Mucosa of stomach (tissue), 1 donor: ENCODE measurements at regions not wholly inside any gene's neighbourhood (a gene's known extent, or its start where the extent isn't known, plus 50 kb on each side); places are given as distances from the start of the nearest gene placed in this dataset.

Experiments
- H3K27me3 ChIP-seq: one replicate; pipeline ENCODE4 v1.7.0; 2013; ENCODE audit warnings: mild to moderate bottlenecking, low read length; ENCODE audit not compliant: control insufficient read depth, insufficient read depth
- H3K36me3 ChIP-seq: one replicate; pipeline ENCODE4 v1.7.0; 2013; ENCODE audit warnings: low read length; ENCODE audit not compliant: control insufficient read depth, insufficient read depth
- H3K4me1 ChIP-seq: one replicate; pipeline ENCODE4 v1.7.0; 2013; ENCODE audit warnings: mild to moderate bottlenecking, low read length; ENCODE audit not compliant: control insufficient read depth, insufficient read depth
- H3K4me3 ChIP-seq: one replicate; pipeline ENCODE4 v1.7.0; 2013; ENCODE audit warnings: low read length
- H3K9ac ChIP-seq: one replicate; pipeline ENCODE4 v1.7.0; 2013; ENCODE audit warnings: mild to moderate bottlenecking, low read length, moderate library complexity
- H3K9me3 ChIP-seq: one replicate; pipeline ENCODE4 v1.7.0; 2013; ENCODE audit warnings: mild to moderate bottlenecking, low read length, moderate library complexity; ENCODE audit not compliant: control insufficient read depth
- donor health status: Pancreatic carcinoma.

DNA sequence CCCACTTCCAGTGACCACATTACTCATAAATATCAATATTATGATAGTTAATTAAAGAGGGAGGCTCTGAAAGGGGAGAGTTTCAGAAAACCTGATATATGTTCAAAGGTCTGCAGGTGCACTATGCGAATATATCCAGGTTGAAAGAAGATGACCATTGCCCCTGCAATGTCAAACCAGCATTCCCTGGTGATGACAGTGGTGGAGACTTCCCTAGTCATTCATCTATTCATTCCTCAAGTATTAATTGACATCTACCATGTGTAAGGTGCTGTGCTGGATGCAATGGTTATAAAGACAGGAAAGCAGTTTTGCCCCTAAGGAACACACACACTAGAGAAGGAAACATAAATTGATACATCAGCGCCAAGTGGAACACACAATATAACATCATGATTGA is 588.3 kb upstream of the KCNMB2 start:
- Histone ChIP-seq H3K4me3 (no peak overlapping the region), H3K36me3 (no peaks in the 10 kb centered on the region), H3K9me3 (no peaks in the 10 kb centered on the region), H3K9ac (no peak overlapping the region), H3K27me3 (no peaks in the 10 kb centered on the region), H3K4me1 (no peaks in the 10 kb centered on the region)

DNA sequence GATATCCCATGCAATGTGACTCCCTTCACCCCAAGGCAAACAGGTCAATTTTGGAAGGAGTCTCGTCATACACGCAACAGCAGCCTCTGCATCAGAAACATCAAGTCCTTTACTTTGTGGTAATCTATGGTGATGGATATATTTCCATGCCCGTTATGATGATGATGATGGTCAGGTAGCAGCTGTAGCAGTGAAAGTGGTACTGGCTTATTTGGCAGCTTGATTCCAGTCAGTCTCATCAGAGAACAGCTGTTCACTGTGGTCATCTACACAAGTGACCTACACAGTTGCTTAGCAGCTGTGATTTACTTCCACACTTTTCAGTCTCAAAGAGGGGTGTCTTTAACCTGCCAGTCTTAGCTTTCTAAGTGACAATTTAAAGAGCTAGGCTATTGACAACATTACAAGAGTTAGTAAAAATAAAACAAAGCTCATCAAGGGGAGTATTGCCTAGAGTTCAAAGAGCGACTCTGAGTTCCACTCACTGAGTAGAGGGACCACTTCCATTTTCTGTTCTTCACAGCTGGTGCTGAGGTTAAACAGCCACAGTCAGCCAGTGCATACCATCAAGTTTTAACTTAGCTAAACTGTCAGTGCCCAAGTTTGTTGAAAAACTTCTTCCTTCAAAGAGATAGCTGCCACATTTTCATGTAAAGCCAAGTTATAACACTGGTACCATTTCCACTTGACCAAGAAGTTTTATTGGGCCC is 587.4 kb upstream of the KCNMB2 start:
- Histone ChIP-seq H3K9ac (no peak overlapping the region), H3K4me1 (no peaks in the 10 kb centered on the region), H3K27me3 (no peaks in the 10 kb centered on the region), H3K4me3 (no peak overlapping the region), H3K9me3 (no peaks in the 10 kb centered on the region), H3K36me3 (no peaks in the 10 kb centered on the region)

DNA sequence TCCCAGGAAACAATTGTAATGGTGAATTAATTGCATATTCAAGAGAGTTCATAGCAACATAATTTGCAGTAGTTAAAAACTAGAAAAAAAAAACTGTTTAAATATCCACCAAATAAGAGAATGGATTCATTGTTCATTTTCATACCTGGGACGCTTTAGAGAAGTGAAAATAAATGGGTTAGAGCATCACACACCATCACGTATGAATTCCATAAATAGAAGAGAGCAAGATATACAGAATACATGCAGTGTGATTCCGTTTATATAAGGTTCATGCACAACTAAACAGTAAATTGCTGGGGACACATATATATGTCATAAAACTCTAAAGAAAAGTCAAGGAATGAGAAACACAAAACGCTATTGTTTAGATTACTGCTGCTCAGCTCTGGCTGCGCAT is 577.0 kb upstream of the KCNMB2 start:
- Histone ChIP-seq H3K36me3 (no peaks in the 10 kb centered on the region), H3K4me1 (no peaks in the 10 kb centered on the region), H3K9ac (no peak overlapping the region), H3K4me3 (no peak overlapping the region), H3K9me3 (no peaks in the 10 kb centered on the region), H3K27me3 (no peaks in the 10 kb centered on the region)

DNA sequence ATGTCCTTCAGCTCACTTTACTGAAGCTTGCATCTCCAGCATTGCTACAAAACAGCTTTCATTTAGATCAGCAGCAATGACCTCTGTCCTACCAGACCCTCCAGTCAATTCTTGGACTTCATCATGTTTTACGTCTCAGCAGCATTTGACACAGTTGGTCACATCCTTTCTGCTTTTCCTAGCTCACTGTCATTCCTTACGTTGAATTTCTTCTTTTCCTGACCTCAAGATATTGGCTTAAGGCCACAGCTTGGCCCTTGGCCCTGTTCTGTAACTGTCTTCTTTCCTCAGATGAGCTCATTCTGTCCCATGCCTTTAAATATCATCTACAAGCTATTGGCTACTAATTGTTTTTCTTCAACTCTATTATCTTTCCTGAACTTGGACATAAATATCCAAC is 576.2 kb upstream of the KCNMB2 start:
- Histone ChIP-seq H3K27me3 (no peaks in the 10 kb centered on the region), H3K9ac (no peak overlapping the region), H3K9me3 (no peaks in the 10 kb centered on the region), H3K4me3 (no peak overlapping the region), H3K36me3 (no peaks in the 10 kb centered on the region), H3K4me1 (no peaks in the 10 kb centered on the region)

DNA sequence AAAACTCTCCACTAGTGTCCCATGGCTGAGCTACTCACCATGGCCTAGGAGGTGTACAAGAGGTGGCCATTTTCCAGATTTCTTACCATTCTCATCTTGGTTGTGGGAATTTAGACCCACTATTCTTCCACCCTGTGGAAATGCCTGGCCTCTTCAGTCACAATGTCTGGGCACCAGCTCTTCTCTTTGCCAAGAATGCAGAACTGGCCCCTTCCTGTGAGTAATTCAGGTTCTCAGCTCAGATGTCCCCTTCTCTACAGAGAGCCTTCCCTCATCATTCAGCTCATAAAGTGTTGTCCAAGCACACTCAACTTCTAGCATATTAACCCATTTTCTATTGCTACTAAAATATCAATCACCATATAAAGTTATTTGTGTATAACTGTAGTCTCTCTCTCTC is 575.5 kb upstream of the KCNMB2 start:
- no peaks in the 10 kb centered on the region for H3K4me1 ChIP-seq
- H3K4me3 ChIP-seq: no peak overlapping the region
- no peaks in the 10 kb centered on the region for H3K9me3 ChIP-seq

DNA sequence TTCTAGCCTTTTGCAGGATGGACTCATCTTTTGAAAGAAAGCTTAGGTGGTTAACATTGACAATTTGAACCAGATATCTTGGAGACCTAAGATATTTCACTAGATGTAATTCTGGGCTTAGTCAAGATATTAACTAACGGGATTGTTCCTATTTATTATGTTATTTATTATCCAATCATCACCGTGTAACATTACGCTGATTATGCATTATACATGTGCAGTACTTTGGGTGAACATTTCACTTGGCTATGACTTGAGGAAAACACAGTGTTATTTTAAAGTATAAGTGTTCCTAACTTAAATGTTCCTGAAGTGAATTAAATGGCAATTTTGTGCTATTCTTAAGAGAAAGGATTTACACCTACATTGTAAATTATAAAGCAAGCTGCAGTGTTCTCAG is 574.5 kb upstream of the KCNMB2 start:
- Histone ChIP-seq H3K9ac (no peak overlapping the region), H3K27me3 (no peaks in the 10 kb centered on the region), H3K9me3 (no peaks in the 10 kb centered on the region)

More for the DNA sequence above, 575.5 kb upstream of the KCNMB2 start:
- Histone ChIP-seq H3K27me3 (no peaks in the 10 kb centered on the region), H3K36me3 (no peaks in the 10 kb centered on the region), H3K9ac (no peak overlapping the region)

DNA sequence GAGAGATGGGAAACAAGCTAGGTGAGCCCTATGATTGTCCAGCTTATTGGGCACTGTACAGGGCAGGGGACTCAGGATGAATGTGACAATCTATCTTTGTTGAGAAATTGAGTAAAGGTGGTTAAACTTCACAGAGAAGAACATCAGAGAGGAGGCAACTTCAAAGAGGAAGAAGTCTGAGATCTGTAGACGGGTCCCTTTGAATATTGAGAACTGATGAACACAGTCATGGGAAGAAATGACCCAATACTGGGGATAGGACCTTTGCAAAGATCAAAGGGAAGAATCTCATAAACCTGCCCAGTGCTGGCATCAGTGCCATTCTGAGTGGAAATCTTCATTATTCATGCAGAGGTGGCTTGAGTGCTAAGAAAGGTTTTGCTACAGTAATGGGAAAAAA is 569.7 kb upstream of the KCNMB2 start:
- H3K9ac ChIP-seq: no peak overlapping the region
- no peaks in the 10 kb centered on the region for H3K27me3 ChIP-seq
- no peaks in the 10 kb centered on the region for H3K4me1 ChIP-seq
- H3K36me3 ChIP-seq: no peaks in the 10 kb centered on the region
- no peak overlapping the region for H3K4me3 ChIP-seq
- no peaks in the 10 kb centered on the region for H3K9me3 ChIP-seq

More for the DNA sequence above, 574.5 kb upstream of the KCNMB2 start:
- Histone ChIP-seq H3K36me3 (no peaks in the 10 kb centered on the region), H3K4me3 (no peak overlapping the region), H3K4me1 (no peaks in the 10 kb centered on the region)

DNA sequence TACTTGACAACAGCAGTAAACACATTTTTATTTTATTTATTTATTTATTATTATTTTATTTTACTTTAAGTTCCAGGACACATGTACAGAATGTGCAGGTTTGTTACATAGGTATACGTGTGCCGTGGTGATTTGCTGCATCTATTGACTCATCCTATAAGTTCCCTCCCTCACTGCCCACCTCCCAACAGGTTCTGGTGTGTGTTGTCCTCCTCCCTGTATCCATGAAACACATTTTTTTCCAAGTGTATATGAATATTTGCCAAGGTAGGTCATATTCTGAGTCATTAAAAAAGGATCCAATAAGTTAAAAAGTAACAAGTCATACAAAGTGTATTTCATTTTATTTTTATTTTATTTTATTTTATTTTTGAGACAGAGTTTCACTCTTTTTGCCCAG is 567.3 kb upstream of the KCNMB2 start:
- Histone ChIP-seq H3K36me3 (no peaks in the 10 kb centered on the region), H3K4me3 (no peak overlapping the region), H3K9ac (no peak overlapping the region), H3K27me3 (no peaks in the 10 kb centered on the region), H3K4me1 (no peaks in the 10 kb centered on the region), H3K9me3 (no peaks in the 10 kb centered on the region)

DNA sequence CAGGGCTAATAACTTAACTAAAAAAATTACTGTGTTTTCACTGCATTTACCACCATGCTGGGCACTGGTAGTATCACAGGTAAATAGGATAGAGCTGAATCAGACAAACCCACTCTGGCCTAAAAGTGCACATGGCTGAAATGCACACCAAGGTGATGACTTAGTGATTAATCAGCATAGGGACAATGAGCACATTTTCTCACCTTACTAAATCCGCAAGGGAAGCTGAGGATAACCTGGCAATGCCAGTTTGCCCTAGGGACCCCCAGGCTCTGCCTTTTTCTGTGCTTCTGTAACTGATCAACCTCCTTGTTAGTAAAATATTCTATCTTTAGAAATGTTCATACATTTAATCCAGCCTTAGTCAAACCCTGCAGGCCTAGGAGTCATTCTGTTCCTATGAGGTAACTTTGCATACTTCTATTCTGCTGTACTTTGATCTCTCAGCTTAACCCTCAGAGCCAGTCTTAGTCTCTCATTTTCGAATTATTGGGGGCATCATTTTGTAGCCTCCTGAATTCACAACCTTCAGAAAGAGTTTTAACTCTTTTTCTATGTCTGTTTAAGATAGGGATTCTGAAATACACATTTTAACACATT is 562.9 kb upstream of the KCNMB2 start:
- no peak overlapping the region for H3K4me3 ChIP-seq
- no peak overlapping the region for H3K9ac ChIP-seq
- no peaks in the 10 kb centered on the region for H3K4me1 ChIP-seq
- H3K9me3 ChIP-seq: no peaks in the 10 kb centered on the region
- no peaks in the 10 kb centered on the region for H3K27me3 ChIP-seq
- no peaks in the 10 kb centered on the region for H3K36me3 ChIP-seq

DNA sequence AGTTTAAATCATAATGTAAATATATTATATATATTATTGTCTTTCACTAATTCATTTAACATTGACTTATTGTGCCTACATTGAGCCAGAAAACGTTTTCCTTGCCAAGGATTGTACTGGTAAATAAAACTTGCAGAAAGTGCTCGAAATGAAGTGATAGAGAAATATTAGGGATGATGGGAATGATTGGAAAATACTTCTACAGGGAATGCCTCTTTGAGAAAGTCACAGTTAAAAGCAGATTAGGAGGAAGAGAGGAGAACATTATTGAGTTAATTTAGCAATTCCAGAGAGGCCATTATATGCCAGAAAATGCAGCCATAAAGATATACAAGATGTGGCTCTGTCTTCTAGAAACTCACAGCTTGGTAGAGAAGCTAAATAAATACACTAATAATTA is 560.0 kb upstream of the KCNMB2 start:
- no peak overlapping the region for H3K4me3 ChIP-seq
- no peaks in the 10 kb centered on the region for H3K4me1 ChIP-seq
- H3K9me3 ChIP-seq: no peaks in the 10 kb centered on the region
- no peaks in the 10 kb centered on the region for H3K27me3 ChIP-seq
- H3K36me3 ChIP-seq: no peaks in the 10 kb centered on the region
- no peak overlapping the region for H3K9ac ChIP-seq

DNA sequence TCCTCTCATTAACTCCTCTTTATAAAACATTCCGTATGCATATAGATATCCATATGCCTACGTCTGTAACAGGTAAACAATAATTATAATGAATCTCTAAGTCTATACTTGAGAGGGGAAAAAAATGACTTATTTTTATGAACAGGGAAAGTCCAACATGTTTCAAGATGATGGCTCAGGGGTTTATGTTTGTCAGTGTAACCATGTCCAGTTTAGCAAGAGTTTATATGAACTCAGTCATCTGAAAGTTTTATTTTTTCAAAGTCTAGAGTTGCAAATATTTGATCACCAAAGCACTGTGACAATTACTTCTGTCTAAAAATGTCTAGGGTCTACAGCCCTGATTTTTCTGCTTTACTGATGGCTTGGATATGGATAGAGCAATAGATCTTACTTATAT is 559.4 kb upstream of the KCNMB2 start:
- H3K4me1 ChIP-seq: no peaks in the 10 kb centered on the region
- no peaks in the 10 kb centered on the region for H3K27me3 ChIP-seq
- no peaks in the 10 kb centered on the region for H3K36me3 ChIP-seq
- no peak overlapping the region for H3K9ac ChIP-seq
- H3K4me3 ChIP-seq: no peak overlapping the region
- H3K9me3 ChIP-seq: no peaks in the 10 kb centered on the region

DNA sequence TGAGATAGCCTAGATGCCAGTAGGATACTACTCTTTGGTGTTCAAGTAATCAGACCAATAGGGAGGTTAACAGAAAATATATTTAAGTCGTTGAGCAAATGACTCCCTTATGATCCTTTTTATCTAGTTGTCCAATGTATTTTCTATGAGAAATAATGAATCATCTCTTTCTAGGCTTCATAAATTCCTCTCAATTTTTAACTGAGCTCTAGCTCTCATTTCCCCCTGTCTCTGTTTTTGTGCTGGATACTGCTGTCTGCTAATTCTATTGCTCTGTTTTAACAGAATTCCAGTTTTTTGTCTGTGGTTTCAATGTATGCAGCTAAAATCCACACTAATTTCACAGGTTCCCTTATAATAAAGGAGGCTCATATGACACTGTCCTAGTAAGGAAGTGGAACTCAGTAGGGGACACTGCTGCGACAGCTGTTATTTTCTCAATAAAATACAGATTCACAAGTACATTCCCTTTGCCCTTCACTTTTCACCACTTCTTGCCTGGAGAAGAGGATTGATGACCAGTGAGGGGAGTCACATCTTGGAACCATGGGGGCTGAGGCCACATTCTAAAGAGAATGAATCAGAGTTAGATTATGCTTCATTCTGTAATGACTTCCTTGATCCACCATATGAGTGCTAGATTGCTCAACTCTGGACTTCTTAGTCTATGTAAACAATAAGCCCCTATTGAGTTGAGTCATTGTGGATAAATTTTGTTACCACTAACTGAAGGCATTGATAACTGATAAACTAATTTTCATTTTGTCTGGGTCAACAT is 558.7 kb upstream of the KCNMB2 start:
- Histone ChIP-seq H3K27me3 (no peaks in the 10 kb centered on the region), H3K9ac (no peak overlapping the region), H3K9me3 (no peaks in the 10 kb centered on the region), H3K36me3 (no peaks in the 10 kb centered on the region), H3K4me3 (no peak overlapping the region), H3K4me1 (no peaks in the 10 kb centered on the region)
